Activated CD4-positive, alpha-beta T cell treated with anti-CD3 and anti-CD28 coated beads, Interleukin-2, Interleukin-6, amounts not matched to agents 100 ng/mL and 50 ng/mL, durations not matched to agents 16 hours and 8 hours (primary cell): ENCODE measurements at regions not wholly inside any gene's neighbourhood (a gene's known extent, or its start where the extent isn't known, plus 50 kb on each side); places are given as distances from the start of the nearest gene placed in this dataset.

Source experiments
- DNase-seq: peaks from one replicate; pipeline ENCODE4 v3.0.0-alpha.2; 2020

DNA sequence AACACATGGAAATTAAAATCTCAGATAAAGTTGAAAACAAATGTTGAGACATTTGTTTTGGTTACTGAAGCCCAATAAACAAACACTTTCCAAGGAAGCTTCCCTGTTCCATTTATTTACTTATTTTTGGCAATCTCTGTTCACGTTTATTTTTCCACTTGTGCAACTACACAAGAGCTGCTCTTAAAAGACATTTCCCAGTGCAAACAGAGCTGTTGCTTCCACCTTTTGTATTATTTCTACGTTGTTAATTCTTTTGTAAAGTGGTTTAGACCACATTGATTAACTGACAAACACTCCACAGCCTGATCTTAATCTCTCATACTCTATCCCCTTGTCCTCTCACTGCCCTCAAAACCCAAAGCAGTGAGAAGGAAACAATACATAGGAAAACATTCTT, 757.6 kb downstream of the LIG4 start:
- DNase-seq, result no peak

DNA sequence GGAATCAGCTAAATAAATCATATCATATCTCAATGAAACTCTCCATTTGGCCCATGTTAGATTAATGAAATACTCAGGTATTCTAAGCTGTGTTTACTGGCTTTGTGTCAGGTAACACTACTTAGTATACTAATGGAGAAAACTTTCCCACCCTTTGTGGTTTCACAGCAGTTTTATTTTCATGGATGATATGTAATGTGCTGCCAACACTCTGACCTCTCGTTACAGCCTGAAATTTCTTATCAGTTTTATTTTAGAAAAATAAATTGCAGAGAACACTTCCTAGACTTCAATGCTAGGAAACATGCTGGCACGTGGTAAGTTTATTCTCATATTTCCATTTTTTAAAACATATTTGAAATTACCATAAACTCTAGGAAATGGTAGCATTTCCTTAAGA, 758.9 kb downstream of the LIG4 start:
- DNase-seq, result no peak

DNA sequence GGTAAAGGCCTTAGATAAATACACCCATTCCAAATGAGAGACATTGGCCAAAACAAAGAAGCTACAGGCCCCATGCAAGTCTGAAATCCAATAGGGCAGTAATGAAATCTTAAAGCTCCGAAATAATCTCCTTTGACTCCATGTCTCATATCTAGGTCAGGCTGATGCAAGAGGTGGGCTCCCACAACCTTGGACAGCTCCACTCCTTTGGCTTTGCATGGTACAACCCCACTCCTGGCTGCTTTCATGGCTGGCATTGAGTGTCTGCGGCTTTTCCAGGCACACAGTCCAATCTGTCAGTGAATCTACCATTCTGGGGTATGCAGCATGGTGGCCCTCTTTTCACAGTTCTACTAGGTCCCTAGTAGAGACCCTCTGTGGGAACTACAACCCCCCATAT, 762.5 kb downstream of the LIG4 start:
- DNase-seq, result no peak

DNA sequence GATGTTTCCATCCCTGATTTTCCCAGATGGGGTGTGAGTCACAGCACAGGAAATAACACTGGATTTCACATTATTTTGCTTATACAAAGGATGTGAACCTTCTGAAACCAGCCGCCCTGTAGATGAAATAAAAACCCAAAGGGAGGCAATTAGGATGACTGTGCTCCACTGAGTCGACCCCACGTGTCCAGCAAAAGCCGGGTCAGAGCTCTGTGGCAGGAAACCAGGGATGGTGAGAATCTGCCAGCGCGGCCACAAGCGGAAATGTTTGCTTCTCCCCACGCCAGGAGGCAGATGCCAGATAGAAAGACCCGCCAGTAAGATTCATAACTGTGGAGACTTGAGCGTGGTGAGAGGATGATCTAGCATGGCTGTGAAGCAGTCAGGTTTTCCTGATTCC, 764.4 kb downstream of the LIG4 start:
- no peak for DNase-seq

DNA sequence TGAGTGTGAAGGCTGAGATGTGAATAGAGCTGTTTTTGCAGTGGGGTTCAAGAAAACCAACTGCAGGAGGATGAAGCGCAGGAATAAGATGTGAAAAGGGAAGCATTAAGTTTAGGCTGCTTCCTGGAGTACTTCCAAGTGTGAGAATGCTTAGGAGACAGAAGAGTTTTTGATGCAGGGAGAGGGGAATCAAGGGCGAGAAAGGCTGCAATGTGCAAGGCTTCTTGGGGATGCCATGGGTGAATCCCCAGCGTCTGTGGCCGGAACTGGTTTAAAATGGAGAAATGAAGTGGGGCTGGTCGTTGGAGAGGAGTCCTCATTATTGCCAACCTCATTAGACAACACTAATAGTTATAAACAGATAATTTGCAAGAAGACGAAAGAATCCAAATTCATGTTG, 764.9 kb downstream of the LIG4 start:
- no peak for DNase-seq

DNA sequence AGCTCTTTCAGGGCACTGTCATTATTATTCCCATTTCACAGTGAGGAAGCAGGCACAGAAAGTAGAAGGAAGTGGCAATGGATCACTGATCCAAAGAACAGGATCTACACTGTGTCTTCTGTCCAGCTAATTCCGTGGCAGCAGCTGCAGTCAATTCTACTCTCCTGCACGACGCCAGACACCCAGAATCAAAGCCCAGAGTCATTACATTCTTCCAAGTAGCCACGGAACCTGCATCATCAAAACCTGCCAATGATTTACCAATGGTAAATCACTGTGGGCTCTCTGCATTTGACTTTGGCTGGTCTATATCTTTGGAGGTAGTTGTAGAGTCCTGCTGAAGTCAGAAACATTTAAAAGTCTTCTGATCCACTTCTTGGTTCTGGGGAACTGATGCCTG, 767.7 kb downstream of the LIG4 start:
- no peak for DNase-seq

DNA sequence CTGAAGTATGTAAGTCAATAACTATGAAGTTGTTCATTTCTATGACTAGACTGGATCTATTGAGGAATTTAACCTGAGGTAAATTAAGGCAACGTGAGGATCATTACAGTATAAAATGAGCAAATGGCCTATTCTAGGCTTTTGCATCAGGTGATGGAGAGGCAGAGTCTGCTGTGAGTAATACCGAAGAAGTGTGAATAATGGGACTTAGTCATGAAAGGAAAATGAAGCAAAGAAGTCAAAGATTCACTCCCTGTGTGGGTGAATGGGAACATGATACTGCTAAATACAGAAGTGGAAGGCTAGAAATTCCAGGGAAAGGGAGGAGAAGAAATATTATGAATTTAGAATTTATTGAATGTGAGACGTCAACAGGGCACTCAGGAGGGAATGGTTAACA, 774.1 kb downstream of the LIG4 start:
- DNase-seq, result no peak

DNA sequence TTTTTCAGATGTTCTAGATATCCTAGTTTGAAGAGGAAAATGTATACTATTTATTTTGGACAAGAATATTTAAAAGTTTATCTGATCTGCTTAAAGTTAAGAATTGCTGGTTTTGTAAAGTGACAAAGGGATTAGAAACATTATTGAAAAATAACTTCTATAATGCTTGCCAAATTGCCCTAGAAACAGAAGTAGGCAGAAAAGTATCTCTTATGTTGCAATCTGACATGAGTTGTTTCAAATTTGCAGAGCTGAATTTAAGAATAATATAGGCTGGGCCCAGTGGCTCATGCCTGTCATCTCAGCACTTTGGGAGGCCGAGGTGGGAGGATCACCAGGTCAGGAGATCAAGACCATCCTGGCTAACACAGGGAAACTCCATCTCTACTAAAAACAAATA, 777.1 kb downstream of the LIG4 start:
- no peak for DNase-seq

DNA sequence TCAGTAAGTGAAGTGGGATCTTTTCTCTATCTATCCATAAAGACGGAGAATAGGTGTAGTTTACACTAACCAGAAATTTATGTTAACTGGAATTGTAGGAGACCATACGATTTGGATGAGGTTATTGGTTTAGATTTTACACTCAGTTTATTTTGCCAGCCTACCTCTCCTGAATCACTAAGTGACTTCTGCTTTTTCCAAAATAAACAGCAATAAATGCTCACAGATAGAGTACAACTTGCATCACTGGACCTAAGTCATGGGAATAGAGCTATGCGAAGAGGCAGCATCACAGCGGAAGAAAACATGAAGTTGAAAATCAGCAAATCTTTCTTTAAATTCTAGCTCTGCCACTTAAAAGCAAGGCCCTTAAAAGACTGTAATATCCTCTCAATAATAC, 781.0 kb downstream of the LIG4 start:
- no peak for DNase-seq

DNA sequence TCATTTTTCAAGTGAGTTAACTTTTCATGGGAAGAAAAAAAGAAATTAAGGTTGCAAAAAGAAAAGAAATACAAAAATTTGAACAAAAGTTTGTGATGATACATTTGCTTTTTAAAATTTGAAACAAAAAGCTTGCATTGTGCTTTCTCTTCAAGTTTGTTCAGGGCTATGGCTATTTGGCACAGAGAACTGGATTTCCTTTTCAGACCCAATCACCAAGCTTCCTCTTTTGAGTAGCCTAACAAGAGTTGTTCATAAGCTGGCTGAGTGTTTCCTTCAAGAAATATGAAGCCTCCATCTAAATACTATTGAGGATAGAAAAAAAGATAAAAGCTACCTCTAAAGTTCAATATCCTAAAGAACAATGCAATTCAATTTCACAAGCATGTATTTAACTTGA, 787.8 kb downstream of the LIG4 start:
- DNase-seq, result no peak

DNA sequence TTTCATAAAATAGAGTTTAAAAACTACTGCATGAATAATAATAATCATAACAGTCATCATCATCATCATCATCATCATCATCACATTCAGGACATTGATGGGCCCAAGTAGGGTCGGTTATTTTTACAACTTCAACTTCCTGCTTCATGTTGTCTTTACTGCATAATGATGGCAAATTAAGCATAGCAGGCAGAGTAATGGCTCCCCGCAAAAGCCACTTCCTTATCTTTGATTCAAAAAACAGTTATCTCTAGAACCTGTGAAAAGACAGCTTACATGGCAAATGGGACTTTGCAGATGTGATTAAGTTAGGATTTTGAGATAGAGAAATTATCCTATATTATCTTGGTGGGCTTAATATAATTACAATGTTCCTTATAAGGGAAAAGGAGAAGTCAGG, 792.9 kb downstream of the LIG4 start:
- DNase-seq, result no peak

DNA sequence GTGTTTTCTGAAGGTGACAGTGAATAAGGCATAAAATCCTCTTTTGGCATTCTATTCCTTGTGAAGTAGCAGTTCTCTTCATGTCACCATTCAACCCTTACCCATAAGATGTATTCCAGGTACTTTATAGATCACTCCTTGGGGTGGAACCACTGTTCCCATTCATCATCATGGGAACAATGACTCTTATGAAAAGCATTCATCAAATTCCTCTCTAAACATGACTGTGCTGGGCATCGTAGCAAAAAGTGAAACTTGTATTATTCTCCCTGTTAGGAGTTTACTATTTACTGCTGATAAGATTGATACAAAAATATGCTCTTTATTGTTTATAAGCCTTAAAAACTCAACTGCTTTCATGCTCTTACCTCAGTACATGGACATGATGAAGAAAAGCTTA, 793.4 kb downstream of the LIG4 start:
- DNase-seq, result no peak

DNA sequence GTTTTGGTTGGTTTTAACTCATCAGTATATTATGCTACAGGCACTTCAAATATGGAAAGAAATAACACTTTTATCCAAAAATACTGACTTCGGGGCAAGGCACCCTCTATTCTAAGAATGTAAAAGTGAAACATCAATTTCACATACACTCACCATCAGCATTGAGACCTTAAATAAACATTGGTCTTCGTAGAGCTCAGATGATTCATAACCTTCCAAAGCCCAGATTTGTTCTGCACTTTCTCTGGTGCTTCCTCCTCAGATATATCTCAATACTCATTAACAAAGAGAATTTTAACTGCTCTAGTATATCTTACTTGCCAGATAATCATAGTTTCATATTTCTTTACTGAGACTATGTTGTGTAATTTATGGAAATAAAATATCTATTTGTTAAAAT, 794.3 kb downstream of the LIG4 start:
- DNase-seq, result no peak

DNA sequence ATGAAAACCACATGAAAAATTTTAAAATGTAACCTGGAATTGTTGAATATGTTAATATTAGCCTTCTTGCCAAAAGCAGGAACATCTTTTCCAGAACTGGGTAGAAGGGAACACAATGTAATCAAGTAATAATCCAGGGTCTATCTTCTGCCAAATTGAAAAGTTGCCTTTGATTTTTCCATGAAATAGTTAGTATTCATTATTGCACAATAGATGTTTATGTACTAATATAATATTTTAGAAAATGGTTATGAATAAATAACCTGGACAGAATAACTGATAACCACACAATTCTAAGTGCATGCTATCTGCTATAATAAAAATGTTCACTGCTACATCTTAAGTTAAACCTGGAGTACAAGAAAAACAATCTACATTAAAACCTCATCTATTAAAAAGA, 802.3 kb downstream of the LIG4 start:
- no peak for DNase-seq

DNA sequence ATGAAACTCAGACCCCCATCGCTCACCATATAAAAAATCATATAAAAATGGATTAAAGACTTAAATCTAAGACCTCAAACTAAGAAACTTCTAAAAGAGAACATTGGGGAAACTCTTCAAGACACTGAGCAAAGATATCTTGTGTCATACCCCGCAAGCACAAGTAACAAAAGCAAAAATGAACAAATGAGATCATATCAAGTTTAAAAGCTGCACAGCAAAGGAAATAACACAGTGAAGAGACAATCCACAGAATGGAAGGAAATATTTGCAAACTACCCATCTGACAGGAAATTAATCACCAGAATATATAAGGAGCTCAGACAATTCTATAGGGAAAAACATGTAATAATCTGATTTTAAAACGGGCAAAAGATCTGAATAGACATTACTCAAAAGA, 808.3 kb downstream of the LIG4 start:
- DNase-seq, result no peak

DNA sequence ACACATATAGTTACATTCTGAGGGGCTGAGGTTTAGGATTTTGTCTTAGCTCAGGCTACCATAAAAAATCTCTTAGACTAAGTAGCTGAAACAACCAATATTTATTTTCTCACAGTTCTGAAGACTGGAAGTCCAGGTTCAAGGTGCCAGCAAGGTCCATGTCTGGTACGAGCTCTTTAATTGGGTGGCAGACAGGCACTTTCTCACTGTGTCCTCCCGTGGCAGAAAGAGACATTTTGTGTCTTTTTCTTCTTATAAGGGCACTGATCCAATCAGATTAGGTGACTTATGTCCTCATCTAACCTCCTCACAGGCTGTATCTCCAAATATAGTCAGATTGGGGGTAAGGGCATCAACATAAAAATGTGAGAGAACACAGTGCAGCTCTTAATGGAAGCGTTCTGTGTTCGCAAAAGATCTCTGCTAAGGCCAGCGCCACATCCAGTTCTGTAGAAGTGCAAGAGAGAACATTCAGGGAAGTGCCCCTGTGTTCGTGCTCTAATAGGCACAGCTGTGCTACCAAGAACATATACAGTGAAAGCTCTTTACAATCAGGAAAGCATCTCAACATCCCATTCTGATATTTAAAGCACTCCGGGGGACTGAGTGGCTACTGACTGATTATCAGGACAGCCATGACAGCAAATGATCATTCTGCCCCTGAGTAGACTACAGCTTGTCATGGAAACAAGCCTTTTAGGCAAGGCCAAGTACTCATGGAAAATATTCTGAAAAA, 819.2 kb downstream of the LIG4 start:
- DNase-seq, result no peak

DNA sequence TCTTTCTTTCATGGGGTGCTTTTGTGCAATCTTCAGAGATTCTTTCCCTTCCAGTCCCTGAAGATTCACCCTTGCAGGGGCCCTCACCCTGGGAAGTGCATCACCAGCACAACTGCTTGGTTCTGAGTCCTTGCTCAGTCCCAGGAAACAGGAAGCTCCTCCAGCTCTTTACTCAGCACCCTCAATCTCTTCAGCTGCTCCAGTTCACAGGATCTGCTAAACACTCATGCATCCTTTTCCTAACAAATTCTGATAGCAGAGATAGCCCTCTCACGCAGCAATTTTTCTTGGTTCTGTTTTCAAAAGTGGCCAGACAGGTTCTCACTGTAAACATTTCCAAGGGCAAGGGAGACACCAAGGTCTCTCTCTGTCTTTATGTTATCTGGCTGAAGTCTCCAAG, 823.1 kb downstream of the LIG4 start:
- no peak for DNase-seq

DNA sequence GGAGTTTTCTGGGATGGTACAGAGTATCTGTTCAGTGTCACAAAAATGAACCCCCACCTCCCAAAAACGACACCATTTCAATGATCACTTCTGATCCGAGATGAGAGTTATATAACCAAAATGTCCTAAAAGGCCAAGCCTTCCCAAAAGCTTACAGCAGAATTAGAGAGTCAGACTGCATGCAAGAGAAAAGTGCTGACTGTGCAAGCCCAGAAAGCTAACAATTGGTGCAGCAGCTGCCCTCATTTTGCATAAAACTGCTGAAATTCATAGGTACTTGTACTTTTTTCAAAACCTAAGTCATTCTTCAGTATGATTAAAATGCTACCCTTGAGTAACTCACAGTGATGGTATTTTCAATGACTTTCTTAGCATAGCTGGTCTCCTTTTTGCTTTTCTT, 819.6 kb upstream of the ARGLU1 start:
- DNase-seq, result no peak

DNA sequence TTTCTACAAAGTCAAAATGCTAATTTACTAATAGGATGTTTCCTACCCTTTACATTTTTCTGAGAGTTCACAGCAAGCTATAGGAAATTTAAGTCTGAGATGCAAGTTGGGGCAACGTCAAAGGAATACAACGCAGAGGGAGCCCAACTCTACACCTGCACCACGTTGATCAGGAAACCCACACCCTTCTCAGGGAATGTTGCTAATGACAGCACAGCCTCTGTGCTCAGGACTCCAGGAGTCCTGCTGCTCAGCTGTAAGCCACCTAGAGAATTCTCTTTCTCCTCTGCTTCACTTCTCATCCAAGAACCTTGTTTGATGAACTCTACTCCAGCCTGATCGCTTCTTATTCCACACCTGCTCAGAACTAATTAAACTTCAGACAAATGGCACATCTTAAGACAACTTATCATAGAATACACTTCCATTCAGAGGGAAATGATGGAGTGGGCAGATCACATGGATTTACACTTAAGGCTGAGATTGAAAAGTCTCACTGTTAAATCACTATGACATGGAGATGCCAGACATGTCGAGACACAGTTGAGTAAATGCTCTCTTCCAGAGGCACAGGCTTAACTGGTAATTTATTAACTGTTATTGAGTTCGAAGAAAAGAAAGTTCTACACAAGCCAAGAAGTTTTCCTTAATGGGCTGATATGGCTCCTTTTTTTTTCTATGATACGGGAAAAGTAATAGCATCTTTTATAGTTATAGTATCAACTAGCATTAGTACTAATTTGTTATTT, 811.6 kb upstream of the ARGLU1 start:
- DNase-seq, result no peak

DNA sequence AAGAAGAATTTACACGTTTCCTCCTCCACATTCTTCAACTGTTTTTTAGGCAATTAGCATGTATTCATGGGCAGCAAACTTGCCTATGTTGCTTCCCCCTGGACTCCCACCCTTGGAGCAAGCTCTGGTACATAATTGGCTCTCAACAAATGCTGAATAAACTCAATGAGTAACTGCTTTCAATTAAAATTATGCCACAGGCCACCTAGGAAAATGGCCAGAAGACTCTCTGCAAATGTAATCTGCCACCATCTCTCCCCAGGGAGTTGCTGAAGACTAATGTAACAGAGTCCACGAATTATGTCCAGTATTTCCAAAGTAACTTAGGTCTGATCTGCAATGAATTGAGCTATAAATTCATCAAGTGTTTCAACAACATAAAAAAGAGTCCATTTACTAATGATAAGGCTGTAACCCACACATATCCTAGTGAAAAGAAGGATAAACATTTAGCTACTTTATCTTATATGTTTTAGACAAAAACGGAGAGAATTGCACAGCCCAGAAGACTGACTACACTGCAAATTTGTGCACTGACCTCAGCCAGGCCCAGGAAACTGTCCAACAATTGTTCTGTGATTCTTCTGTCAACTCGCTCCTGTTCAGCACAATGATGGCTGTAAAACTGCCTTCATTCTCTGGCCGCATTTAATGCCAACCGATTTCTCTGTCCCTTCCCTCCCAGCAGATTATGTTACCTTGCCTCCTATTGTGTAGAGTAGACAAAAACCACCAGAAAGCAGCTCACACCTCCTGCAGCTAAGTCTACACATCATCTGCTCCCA, 808.6 kb upstream of the ARGLU1 start:
- no peak for DNase-seq

DNA sequence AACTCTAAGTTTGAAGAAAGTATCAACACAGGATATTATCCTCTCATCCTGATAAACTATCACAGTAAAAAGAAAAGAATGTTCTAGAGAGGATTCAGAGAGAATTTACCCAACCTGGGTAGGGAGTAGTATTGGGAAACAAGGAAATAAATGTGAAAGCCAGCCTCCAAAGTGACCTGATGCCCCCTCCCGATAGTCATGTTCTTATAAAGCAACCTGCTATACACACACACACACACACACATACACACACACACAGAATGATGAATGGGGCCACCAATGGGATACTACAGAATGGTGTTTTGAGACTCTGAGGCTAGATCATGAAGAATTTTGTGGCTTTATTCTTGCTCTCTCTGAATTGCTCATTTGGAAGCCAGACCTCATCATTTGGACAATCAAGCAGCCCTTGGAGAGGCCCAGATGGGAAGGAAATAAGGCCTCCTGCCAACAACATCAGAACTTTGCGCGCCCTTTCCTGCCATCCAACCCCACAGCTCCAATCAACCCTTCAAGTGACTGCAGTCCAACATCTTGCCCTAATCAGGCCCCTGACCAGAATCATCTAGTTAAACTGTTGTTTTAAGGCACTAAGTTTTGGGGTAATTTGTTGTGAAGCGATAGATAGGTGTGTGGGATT, 807.9 kb upstream of the ARGLU1 start:
- no peak for DNase-seq

DNA sequence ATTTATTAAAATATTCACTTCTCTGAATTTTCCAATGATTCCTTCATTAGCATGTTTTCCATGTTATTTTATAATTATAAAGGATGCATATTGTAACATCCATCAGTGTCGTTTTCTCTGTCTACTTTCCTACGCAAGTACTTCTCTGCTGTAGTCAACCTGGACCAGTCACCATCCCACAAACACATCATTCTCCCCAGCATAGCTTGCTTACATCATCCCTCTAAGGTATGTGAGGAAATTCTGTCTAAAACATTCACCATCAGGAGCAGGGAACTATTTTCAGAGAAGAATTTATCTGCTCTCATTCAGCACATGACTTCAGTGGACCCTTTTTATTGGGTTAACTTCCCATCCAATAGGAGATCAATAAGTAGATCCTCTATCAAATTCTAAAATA, 806.1 kb upstream of the ARGLU1 start:
- no peak for DNase-seq

DNA sequence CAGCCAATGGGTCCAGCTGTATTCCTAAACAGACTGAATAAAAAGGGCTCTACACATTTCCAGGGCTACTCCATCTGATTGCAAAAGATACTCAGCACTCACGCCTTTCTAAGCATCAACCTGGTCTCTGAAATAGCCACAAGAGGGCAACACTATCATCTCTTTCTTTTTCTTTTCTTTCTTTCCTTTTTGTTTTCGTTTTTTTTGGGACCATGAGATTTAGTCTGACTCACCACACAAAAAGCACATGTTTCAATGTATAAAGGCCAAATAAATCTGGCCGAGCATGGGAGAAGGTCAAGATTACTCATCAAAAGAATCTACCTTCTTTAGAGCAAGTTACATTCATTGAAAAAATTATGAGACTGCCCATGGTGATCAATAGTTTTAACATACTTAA, 805.6 kb upstream of the ARGLU1 start:
- DNase-seq, result no peak
